ENCODE measurements at regions not wholly inside any gene's neighbourhood (a gene's known extent, or its start where the extent isn't known, plus 50 kb on each side); places are given as distances from the start of the nearest gene placed in this dataset.

GRCh38 chr17:77381731-77382130, 241.0 kb downstream of the SEC14L1 start:
- DNase-seq: no peak

DNA sequence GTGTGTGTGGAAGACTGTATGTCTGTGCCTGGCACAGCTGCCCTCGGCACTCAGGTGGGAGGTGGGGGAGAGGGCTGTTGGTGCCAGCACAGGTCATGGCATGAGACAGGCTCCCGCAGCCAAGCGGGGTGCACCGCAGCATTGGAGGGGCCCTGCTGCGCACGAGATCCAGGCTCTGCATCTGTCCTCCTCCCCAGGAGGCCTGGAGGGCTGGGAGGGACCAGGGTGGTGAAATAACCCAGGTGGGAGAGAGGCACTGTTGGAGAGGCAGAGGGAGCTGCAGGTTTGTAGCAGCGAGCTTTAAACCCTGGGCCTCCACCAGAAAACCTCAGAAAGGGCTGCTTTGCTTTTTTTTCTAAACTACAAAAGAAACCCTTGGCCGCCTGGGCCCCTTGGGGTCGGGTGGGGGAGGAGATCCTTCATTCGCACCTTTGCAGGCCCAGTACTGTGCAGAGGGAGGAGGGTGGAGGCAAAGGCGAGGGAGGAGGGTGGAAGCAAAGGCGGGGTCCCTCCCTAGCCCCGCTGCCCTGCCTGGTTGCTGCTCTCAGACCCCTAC, 241.7 kb downstream of the SEC14L1 start:
- DNase-seq: no peak

DNA sequence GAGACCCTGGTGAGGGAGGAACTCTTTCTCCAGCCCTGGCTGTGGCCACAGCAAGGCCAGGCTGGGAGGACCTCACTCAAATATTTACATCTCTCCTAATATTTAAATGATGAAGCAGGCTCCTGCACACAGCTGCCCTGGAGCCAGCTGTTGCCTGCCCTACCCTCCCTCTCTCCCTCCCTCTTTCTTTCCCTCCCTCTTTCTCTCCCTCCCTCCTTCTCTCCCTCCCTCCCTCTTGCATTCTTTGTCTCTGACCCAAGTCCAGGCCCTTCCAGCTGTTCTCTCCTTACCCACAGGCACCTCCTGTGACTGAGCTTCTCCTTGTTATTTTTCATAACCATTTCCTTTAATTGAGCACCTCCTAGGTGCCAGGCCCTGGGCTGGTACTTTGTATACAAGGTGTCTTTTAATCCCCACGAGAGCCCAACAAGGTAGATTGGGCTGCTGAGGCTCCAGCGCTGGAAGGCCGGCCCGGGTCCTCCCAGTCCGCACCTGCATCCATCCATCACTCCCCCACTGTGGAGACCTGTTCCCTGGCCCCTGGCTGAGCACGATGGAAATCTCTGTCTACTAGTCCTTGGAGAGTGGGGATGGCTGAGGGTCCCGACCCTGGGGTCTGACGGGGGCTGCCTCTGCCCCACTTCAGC, 242.3 kb downstream of the SEC14L1 start:
- DNase-seq: no peak

DNA sequence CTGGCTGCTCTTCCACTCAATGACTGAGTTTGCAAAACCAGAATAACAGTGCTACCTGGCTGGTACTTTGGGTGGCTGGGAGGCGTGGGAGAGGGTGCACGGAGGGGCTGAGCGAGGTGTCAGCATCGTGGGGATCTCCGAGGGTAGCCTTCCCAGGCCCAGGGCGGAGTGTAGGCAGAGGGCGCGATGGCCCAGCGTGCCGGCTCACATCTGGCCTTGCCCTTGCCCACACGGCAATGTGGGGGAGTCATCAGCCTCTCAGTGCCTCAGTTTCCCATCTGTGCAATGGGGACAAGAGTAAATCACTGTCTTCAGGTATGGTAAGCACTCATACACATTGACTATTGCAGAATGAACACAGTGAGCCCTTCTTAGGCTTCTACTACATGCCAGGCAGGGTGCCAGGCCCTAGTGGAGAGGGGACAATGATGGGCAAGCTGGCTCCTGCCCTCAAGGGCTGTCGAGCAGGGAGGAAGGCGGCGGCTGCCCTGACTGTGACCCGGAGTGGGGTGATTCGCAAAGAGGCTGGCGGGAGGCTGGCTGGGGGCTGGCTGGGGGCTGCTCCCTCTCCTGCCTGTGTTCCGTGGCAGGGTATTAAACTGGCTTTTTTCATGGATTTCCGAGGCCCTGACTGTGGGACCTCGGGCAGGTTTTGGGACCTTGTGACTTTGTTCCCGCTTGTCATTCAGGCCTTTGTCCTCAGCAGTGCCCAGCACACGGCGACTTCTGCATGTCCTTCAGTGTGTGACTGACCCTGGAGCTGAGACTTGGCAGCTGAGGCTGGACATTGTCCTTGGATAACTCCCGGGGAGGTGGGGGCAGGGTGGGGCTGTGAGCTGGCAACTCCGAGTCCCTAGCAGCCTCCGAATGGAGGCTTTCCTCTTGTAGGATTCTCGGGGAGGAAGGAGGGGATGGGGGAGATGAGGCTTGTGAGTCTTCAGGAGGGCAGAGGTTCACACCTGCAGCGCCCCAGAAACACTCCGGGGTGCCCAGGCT, 243.1 kb downstream of the SEC14L1 start:
- DNase-seq: no peak

DNA sequence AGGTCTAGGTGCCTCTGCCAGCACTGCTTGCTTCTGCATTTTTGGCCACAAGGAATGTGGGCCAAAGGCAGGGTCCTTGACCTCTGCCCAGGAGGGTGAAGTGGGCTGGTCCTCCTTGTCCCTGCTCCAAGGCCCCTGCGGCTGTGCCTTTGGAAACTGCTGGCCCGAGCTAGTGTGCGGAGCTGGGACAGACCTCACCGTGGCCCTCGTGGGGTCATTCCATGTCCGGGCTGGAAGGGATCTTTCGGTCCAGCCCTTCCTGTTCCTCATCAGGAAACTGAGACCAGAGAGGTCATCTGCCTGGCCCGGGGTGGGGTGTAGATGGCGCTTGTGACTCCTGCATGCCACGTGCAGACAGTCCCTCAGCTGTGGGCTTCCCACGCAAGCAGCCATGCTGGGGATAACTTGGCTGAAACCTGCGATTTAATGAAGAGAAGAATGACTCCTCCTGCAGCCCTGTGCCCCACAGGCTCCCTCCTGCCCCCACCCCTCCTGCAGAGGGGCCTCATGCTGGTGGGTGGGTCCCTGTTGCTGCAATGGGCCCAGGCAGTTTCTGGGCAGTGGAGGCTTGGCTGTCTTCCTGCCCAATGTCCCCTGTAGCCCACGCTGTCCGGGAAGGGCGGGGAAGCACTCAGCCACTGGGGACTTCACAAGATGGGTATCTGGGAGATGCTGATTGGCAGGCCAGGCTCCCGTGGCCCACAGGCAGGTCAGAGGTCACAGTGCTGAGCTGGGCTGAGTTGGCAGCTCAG, 245.2 kb downstream of the SEC14L1 start:
- no peak for DNase-seq

GRCh38 chr17:77386502-77387192, 245.9 kb downstream of the SEC14L1 start:
- DNase-seq: no peak

DNA sequence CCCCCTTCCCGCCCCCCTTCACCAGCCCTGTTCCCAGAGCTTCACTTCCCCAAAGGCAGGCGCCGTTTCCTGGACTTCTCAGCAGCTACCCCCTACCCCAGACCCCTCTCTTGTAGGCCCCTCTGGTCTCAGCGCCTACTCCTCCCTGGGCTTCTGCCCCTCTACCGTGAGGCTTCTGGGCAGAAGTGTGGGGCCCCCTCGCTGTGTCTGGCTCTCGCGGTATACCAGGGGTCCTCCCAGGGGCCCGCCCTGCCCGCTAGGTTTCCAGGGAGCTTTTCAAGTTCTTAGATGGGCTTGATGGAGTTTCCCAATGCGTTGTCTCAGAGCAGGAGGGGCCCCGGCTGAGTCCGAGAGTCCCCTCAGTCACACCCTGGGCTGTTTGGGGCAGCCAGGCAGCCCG, 247.1 kb downstream of the SEC14L1 start:
- no peak for DNase-seq

DNA sequence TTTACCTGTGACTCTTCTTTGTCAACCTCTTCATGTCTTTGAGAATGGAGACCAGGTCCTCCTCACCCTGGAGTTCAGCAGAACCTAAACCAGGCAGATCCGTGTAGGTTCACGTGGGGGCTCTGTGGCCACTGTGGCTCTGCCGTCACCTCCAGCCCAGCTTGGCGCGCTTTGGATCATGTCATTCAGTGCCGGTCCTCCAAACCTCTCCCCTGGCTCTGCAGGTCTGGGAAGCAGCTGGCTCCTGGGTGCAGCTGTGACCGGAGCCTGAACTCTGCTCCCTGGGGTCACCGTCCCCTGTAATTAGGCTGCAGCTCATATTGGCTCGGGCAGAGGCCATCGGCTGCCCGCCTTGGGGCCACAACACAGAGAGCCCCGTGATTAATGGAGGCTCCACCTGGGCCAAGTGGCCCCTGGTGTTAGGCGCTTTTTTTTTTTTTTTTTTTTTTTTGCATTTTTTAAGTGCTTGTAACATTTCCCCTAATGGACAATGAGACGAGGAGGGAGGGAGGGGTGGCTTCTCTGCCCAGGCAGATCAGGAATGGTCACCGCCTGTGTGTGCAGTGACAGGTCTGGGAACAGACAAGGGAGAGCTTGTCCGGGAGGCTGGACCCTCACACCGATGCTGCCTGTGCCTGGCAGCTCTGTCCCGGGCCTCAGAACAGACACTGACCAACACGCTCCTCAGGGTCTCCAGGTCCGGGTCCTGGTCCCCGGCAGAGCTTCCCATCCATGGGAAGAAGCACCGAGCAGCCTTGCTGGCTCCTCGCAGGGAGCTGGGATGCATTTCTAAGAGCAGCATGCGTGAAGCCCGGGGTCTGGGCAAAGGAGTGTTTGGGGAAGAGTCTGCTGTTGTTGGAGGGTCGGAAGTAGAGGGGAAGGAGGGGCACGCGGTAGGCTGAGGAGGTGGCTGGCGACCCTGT, 247.9 kb downstream of the SEC14L1 start:
- no peak for DNase-seq

GRCh38 chr17:77390870-77391269, 250.1 kb downstream of the SEC14L1 start:
- no peak for DNase-seq

GRCh38 chr17:77391668-77392375, 251.1 kb downstream of the SEC14L1 start:
- DNase-seq: no peak

DNA sequence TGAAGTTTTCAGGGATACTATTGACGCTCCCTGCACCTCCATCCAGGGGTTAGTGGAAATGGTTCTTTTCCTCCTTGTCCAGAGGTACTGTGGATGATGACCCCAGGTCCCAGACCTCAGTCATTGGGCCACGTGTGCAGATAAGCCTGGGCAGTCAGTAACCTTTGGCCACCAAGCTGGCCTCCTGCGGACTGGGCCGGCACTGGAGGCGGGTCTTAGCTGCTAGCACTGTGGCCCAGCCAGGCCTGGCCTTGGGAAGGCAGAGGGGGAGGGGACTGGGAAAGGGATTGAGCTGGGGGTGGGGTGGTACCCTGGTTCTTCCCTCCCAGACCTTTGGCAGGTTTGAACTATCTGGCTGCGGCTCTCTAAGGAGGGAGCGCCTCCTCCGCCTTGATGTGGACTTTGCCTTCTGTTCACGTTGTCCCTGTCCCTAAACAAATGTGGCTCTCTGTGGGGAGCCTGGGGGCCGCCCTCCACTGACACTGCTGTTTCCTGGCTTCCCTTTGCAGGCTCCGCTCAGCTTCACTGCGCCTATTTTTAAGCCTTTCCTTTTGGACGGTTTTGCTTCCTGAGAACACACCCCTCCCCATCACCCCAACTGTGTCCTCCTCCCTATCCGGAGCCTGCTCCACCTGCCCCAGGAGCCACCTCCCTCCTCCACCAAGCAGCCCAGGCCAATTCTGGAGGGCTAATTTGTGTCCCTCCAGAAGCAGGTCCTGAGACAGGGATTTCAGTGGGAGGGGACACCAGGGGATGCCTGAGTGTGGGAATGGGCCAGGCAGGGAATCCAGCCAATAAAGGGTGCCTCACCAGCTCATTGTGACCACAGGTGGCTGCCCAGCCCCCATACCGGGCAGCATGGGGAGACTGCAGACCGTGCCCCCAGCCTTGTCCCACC, 251.9 kb downstream of the SEC14L1 start:
- DNase-seq: no peak

- DNase-seq: no peak
Observed at GRCh38 chr17:77393274-77393600, 252.5 kb downstream of the SEC14L1 start.

DNA sequence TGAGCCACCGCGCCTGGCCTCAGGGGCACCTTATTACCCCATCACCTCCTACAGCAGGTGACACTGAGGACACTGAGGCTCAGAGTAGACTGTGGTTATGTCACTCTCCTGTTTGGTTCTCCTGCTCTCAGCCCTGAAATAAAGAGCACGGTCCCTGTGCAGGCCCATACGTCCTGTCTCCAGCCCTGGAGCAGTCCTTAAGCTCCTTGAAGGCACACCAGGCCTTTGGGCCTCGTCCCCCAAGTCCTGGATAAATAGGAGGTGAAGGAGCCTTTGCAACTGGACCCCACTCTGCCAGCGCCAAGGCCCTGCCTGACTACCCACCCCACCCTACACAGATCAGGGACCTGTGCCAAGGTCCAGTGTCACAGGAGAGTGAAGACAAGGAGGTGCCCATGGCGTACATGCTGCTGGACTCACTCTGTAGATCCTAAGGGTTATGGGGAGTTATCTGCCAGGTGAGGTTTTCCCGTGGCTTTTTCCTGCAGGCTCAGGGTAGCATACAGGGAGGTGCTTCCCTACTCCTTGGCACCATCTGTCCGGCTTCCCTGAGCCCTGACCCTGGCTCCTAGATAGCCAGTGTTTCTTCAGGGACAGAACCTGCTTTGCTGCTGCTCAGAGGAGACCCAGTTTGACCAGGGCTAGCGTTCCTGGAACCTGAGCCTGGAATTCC, 253.2 kb downstream of the SEC14L1 start:
- DNase-seq: no peak

GRCh38 chr17:77394540-77395295, 253.9 kb downstream of the SEC14L1 start:
- DNase-seq: no peak

- DNase-seq: no peak
Observed at GRCh38 chr17:77395501-77396048, 254.8 kb downstream of the SEC14L1 start.

DNA sequence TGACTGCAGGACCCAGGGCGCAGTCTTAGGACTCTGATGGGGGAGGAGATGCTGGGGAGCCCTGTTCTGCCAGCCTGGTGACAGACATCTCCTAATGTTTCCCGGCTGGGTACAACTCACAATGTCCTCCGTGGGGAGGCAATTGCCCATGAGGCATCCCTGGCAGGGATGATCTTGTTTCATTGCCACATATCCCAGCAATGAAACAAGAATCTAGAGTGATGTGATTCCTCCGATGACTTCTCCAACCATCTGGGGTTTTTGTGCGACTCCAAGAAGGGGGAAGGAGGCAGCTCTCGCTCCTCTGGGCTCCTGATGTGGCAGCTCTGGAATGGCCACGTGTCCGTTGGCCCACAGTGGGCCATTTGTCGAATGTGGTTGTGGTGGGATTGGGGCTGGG, 255.8 kb downstream of the SEC14L1 start:
- no peak for DNase-seq

DNA sequence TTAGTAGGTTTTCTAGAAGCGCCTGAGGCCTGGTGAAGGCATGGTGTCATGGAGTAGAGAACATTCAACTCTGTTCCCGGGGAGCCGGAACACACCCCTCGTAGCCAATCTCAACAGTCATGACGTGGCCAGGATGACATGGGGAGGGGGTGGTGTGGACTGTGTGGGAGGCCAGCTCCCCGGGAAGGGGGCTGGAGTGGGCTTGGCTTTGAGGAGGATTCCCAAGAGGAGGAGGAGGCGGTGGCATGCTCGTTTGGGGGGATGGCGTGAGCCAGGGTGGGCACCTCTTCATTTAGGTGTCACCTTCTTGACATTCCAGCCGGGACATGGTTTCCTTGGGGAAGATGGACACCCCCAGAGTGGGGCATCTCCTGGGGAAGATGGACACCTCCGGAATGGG, 257.5 kb downstream of the SEC14L1 start:
- no peak for DNase-seq

GRCh38 chr17:77399319-77399957, 258.7 kb downstream of the SEC14L1 start:
- DNase-seq: no peak
